KMS-11 (cell line): ENCODE measurements at regions not wholly inside any gene's neighbourhood (a gene's known extent, or its start where the extent isn't known, plus 50 kb on each side); places are given as distances from the start of the nearest gene placed in this dataset.

ENCODE experiments used
- H2AFZ ChIP-seq: fragments of 200-600 bp; sonication (generic); 2 replicates; pipeline ENCODE4 v1.6.1; 2016; ENCODE audit warnings: antibody characterized with exemption, mixed run types, low read depth
- H3K27ac ChIP-seq: fragments of 200-600 bp; sonication (generic); 2 replicates; pipeline ENCODE4 v1.6.1; 2016; ENCODE audit warnings: mild to moderate bottlenecking, mixed run types
- H3K27me3 ChIP-seq: fragments of 200-600 bp; sonication (generic); 2 replicates; pipeline ENCODE4 v1.6.1; 2017; ENCODE audit warnings: mild to moderate bottlenecking, low read depth, mixed run types, moderate library complexity; ENCODE audit not compliant: insufficient read depth
- H3K36me3 ChIP-seq: fragments of 200-600 bp; sonication (generic); 2 replicates; pipeline ENCODE4 v1.6.1; 2017; ENCODE audit warnings: mild to moderate bottlenecking, mixed run types; ENCODE audit not compliant: insufficient read depth
- H3K4me1 ChIP-seq: fragments of 200-600 bp; sonication (generic); 2 replicates; pipeline ENCODE4 v1.6.1; 2016; ENCODE audit warnings: mild to moderate bottlenecking, low read depth, mixed run types; ENCODE audit not compliant: poor library complexity, severe bottlenecking
- H3K4me2 ChIP-seq: fragments of 200-600 bp; sonication (generic); 2 replicates; pipeline ENCODE4 v1.7.0; 2016; ENCODE audit warnings: mild to moderate bottlenecking, mixed run types
- H3K4me3 ChIP-seq: fragments of 200-600 bp; sonication (generic); IDR thresholded peaks from 2 replicates; pipeline ENCODE4 v1.6.1; 2017; ENCODE audit warnings: low read depth, low read length, mixed read lengths; ENCODE audit not compliant: insufficient read depth
- H3K79me2 ChIP-seq: fragments of 200-600 bp; sonication (generic); 2 replicates; pipeline ENCODE4 v1.6.1; 2016; ENCODE audit warnings: low read depth, mixed run types; ENCODE audit not compliant: insufficient read depth
- H3K9ac ChIP-seq: fragments of 200-600 bp; sonication (generic); 2 replicates; pipeline ENCODE4 v1.6.1; 2016; ENCODE audit warnings: mild to moderate bottlenecking, mixed run types
- H4K20me1 ChIP-seq: fragments of 200-600 bp; sonication (generic); 2 replicates; pipeline ENCODE4 v1.6.1; 2016; ENCODE audit warnings: mild to moderate bottlenecking, mixed run types; ENCODE audit not compliant: insufficient read depth
- TF ChIP-seq, protein P1 (sequence below): fragments of 200-600 bp; sonication (generic); conservative IDR thresholded peaks from 2 replicates; pipeline ENCODE4 v1.6.1; 2017; ENCODE audit warnings: low read depth, mild to moderate bottlenecking, antibody characterized with exemption, low read length, moderate library complexity, mixed read lengths

DNA sequence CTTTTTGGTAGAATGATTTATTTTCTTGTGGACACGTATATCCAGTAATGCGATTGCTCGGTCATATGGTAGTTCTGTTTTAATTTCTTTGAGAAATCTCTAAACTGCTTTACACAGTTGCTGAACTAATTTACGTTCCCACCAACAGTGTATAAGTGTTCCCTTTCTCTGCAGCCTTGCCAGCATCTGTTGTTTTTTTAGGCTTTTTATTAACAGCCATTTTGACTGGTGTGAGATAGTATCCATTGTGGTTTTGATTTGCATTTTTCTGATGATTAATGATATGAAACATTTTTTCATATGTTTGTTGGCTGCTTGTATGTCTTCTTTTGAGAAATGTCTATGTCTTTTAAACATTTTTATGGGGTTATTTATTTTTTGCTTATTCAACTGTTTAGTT lies 196.7 kb downstream of the MOXD1 start:
- Histone ChIP-seq H3K9ac (no peak overlapping the region), H2AFZ (no peak overlapping the region), H3K4me1 (no peaks in the 10 kb centered on the region), H3K27ac (no peak overlapping the region), H3K27me3 (no peaks in the 10 kb centered on the region), H4K20me1 (no peaks in the 10 kb centered on the region), H3K36me3 (no peaks in the 10 kb centered on the region), H3K4me2 (no peak overlapping the region), H3K4me3 (no peak overlapping the region), H3K79me2 (no peaks in the 10 kb centered on the region)
- TF ChIP-seq, protein P1, sequence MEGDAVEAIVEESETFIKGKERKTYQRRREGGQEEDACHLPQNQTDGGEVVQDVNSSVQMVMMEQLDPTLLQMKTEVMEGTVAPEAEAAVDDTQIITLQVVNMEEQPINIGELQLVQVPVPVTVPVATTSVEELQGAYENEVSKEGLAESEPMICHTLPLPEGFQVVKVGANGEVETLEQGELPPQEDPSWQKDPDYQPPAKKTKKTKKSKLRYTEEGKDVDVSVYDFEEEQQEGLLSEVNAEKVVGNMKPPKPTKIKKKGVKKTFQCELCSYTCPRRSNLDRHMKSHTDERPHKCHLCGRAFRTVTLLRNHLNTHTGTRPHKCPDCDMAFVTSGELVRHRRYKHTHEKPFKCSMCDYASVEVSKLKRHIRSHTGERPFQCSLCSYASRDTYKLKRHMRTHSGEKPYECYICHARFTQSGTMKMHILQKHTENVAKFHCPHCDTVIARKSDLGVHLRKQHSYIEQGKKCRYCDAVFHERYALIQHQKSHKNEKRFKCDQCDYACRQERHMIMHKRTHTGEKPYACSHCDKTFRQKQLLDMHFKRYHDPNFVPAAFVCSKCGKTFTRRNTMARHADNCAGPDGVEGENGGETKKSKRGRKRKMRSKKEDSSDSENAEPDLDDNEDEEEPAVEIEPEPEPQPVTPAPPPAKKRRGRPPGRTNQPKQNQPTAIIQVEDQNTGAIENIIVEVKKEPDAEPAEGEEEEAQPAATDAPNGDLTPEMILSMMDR = no peak

DNA sequence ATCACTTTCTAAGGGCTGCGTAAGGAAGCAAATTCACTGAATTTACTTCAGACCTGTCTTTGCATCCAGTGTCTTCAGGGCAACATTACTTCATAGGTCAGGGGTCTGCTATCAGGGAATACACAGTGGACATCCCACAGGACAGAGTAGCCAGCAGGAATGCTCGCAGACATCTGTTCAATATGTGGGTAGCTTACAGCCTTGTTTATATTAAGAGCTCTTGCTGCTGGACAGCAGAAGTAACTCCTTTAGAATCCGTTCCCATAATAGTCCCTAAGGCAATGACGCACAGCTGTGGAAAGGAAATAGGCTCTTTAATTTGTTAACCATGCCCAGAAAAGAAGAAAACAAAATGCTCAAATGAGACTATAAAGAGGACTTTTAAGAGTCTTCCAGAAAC lies 198.7 kb downstream of the MOXD1 start:
- no peaks in the 10 kb centered on the region for H3K79me2 ChIP-seq
- H3K27ac ChIP-seq = no peak overlapping the region
- no peak overlapping the region for H3K4me2 ChIP-seq
- no peaks in the 10 kb centered on the region for H3K27me3 ChIP-seq
- no peak overlapping the region for H2AFZ ChIP-seq
- H3K4me1 ChIP-seq = no peaks in the 10 kb centered on the region
- TF ChIP-seq, protein P1 = no peak
- no peaks in the 10 kb centered on the region for H3K36me3 ChIP-seq
- no peaks in the 10 kb centered on the region for H4K20me1 ChIP-seq
- no peak overlapping the region for H3K4me3 ChIP-seq
- H3K9ac ChIP-seq = no peak overlapping the region

DNA sequence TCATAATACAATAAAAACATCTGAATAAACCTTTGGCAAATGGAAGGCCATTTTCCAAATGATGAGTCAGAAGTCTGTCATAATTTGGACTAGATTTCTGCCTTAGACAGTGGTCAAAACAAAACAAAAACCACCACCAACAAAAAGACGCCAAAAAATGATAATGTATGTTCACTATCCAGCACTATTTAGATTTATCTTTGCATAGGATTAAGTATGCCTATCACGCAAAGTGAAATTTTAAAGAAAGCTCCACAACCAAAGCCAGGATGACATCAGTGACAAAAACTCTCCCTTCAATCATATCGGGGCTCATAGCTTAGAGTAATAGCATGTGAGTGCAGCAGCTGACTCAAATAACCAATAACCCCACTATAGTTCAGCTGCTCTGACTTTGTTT lies 201.9 kb downstream of the MOXD1 start:
- Histone ChIP-seq H3K27ac (no peak overlapping the region), H3K36me3 (no peaks in the 10 kb centered on the region), H4K20me1 (no peaks in the 10 kb centered on the region), H3K79me2 (no peaks in the 10 kb centered on the region), H3K27me3 (no peaks in the 10 kb centered on the region), H3K4me1 (no peaks in the 10 kb centered on the region), H3K4me3 (no peak overlapping the region), H2AFZ (no peak overlapping the region), H3K9ac (no peak overlapping the region), H3K4me2 (no peak overlapping the region)
- TF ChIP-seq, protein P1 = no peak

DNA sequence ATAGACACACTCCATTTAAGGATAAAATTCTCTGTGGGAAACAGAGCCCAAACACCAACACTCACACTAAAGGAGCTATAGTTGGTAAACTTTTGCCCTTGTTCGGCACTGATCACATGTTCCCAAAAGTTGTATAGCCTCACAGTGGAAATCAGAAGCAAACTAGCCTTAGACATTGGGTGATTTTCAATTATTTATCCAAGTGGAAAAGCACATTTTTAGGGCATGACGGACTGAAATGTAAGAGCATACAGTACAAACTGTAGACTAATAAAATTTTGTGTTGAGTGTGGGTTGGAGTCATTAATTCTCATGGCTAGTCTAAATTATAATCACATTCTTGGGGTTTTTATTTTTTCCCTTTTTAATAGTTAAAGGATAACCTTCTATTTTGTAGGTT lies 202.4 kb downstream of the MOXD1 start:
- Histone ChIP-seq H3K9ac (no peak overlapping the region), H3K4me3 (no peak overlapping the region), H3K79me2 (no peaks in the 10 kb centered on the region), H4K20me1 (no peaks in the 10 kb centered on the region), H2AFZ (no peak overlapping the region), H3K27me3 (no peaks in the 10 kb centered on the region), H3K4me1 (no peaks in the 10 kb centered on the region), H3K27ac (no peak overlapping the region), H3K36me3 (no peaks in the 10 kb centered on the region), H3K4me2 (no peak overlapping the region)
- TF ChIP-seq, protein P1 = no peak

DNA sequence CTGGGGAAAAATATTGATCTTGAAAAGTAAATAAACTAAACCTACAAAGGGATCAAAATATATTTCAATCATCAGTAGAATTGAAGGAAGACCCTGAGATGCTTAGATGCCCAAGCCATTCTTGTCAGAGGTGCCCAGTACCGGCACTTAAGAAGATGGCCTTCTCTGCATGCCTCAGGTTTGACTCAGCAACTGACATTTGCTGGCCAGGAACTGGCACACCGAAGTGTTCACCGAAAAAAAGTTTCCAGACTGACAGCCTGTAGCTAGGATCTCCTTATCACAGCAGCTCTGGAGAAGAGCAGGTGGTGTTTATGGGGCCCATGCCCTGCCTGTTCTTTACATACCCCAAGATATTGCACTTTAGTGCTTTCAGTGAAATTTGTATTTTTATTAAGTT lies 203.2 kb downstream of the MOXD1 start:
- Histone ChIP-seq H3K4me3 (no peak overlapping the region), H3K79me2 (no peaks in the 10 kb centered on the region), H3K4me2 (no peak overlapping the region), H3K9ac (no peak overlapping the region), H3K27me3 (no peaks in the 10 kb centered on the region), H3K4me1 (no peaks in the 10 kb centered on the region), H2AFZ (no peak overlapping the region), H3K36me3 (no peaks in the 10 kb centered on the region), H3K27ac (no peak overlapping the region), H4K20me1 (no peaks in the 10 kb centered on the region)
- TF ChIP-seq, protein P1 = no peak
